Stimulated activated CD8-positive, alpha-beta memory T cell treated with anti-CD3 and anti-CD28 coated beads, Interleukin-2, amount 100 ng/mL, for 1 hour (primary cell): ENCODE measurements at regions not wholly inside any gene's neighbourhood (a gene's known extent, or its start where the extent isn't known, plus 50 kb on each side); places are given as distances from the start of the nearest gene placed in this dataset.

Source experiments
- DNase-seq, 2 donors: peaks; one replicate each; pipeline ENCODE4 v3.0.0-alpha.2; 2020; ENCODE audit warnings: low read depth in 2 of 2

DNA sequence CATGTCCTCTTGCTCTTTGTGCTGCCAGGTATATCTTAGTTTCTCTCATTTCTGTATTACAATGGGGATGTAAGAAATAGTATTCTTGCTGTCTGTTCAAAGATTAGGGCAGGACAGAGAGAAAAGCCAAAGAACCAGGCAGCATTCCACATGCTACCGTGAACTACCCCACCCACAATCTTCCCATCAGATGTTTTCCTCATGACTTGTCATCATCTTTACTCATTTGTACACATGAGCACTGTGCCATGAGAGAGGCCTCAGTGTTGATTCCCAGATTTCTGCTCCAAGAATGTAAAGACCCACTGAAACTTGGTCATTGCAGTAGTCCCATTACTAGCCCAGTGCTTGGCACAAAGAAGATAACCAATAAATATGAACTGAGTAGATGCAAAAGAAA lies 354.6 kb upstream of the RASGEF1B start:
- DNase-seq: no peak

DNA sequence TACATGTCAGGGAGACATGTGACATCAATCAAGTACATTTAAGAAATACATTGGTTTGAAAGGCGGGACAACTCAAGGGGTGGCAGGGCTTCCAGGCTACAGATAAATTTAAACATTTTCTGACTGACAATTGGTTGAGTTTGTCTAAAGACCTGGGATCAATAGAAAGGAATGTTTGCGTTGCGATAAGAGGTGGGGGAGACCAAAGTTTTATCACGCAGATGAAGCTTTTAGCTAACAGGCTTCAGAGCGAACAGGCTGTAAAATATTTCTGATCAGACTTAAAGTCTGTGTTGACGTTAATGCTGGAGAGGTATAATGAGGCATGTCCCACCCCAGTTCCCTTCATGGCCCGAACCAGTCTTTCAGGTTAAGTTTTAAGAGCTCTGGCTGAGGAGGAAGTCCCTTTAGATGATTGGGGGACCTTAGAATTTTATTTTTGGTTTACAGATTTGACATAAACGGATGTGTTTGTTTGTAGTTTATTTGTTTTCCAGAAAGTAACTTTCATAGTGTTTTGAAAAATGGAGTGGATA lies 346.7 kb upstream of the RASGEF1B start:
- DNase-seq: no peak

DNA sequence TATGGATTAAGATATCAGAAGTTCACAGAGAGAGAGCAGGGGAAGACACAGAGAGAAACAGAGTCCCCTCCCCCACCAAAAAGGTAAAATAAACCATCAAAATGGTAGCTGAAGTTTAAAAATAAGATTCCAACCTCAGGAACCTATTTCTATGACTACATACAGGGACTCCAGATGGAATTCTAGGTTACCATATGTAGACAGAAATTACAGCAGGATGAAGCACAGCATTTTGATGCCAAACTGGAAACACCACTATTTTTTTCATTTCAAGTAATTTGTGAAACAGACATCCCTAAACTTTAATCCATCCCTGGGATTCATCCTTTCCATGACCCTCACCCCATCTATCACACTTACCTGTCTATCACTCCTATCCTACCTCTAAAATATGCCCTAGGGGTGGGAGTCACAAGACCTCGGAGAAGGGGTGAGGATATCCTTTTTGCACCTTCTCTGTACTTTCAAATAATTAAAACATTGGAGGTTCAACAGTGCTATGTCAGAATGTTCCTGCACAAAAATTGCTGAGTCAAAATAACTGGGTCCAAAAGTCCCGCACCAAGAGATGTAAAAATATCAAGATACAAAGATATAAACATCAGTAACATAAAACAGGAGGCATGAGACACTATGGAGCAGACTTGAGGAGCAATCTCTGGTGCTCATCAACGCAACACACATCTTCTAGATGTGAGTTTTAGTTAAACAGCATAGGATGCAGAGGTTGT lies 344.5 kb upstream of the RASGEF1B start:
- no peak for DNase-seq

DNA sequence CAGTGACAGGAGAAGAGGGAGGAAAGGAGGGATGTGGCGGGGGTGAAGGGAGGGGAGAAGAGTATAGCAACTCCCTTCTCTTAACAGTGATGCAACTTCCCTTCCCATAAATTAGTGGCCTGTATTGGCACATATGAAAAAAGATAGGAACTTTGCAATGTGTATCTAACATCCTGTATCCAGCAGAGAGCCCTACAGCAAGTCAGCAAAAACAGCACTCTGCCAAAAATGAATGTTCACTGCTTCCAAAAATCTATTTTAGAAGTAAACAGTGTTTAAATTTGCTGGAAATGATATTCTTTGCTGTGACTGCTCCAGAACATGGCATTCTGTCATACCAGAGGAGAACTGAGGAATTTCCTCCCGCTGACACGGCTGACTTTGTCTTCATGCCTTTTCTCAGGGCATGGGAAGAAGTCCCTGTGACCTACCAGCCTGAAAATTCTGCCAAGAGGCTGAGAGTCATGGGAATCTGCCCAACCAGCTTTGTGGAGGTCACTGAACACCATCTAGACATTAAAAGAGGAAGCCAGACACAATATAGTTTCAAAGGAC lies 343.4 kb upstream of the RASGEF1B start:
- DNase-seq: no peak

DNA sequence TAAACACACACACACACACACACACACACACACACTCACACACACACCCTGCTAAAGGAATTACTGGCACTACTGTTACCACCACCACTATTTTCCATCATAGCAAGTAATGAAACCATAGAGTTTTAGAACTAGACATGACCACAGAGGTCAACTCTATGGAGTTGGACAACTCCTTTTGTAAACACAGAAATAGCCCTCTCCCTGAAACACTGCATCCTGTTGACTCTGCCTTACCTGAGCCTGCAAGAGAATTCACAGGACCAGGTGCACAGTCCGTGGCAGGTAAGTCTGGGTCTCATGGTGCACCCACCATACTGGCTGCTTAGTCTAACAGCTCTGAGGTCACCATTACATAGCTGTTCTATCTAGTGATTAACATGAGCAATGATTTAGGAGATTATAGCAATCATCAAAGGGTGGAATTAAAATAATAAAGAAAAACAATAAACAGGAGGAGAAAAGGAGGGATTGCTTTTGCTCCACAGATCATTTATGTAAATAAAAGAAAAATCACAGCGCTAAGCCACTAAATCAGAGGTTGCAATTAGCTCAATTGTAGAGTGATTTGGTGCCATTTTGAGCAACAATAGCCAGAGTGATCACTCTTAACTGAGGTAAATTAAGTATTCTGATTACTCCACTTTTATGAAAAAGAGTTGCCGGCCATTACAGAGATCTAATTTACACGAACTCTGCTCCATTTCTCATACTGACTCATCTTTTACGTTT lies 340.0 kb upstream of the RASGEF1B start:
- no peak for DNase-seq

DNA sequence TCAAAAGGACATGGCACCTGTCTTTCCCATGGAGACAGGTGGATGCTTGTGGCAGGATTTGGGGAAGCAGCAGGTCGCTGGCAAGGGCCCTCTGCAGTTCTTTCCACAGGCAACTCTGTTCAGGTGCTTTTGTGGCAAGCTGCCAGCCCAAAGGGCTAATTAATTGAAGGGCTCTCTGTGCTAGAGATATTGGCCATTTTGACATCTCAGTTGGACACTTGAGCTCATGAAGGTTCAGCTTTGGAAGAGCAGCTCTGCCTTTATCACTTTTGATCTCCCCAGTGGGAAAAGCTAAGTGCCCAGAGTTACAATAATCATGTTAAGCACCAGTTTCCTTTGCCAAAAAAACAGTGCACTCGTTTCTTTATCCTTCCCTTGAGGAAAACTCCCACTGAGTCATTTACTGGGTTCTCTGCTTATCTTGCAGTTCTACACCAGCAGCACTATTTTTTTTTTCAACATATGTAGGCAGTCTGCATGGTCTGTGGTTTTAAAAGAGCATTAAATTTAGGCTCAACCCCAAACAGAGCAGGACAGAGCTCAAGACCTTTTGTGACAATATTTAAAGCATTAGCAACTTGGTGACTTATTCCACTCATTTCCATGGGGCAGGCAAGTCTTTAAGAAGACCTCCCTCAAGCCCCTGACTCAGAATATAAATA lies 336.4 kb upstream of the RASGEF1B start:
- DNase-seq: no peak

DNA sequence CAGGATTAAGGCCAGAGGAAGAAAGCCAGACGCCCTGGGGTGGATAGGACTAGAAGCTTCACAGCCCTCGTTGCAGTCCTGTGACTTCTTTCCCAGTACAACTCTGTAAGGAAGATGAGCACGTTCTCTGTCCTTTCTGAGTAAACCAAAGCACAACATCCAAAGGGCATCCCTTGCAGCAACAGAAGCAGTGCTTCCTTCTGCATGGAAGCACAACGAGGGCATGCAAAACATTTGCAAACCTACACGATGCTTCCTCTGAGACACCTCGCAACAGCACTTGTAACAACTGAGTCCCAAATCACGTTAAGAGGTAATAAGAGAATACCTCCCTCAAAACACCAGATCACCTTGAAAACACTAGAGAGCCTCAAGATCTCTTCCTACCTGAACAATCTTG lies 335.7 kb upstream of the RASGEF1B start:
- no peak for DNase-seq

DNA sequence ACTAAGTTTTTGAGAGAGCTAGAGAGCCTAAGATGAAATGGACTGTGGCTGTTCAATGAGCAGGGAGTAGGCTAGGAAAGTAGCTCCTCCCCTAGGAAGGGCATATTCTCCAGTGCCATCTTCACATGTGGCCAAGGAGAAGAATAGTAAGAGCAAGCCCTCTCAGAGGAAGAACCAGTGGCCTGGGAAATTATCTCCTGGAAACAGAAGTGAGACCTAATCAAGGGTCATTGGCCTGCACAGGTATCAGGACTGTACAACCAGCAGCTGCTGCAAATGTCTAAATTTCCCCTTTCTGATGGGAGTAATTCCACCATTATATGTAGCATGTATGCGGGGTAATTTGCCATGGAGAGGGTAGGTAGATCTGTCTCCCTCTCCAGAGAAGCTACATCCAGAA lies 334.8 kb upstream of the RASGEF1B start:
- no peak for DNase-seq

DNA sequence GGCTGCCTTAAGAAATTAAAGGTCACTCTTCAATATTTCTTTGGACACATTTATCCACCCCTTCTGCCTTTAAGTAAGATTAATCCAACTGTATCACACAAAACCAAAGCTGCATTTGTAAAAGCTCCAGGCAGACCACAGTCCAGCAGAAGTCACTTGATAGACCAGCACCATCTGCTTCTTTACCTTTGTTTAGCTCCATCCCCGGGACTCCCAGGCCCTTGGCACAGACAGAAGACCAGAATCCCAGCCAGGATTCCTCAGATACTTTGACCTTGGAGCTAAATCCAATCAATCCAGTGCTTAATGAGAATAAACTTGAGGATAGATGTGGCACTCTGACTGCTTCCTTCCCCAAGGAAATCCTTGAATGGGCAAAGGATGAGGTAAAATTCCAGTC lies 333.1 kb upstream of the RASGEF1B start:
- DNase-seq: no peak

DNA sequence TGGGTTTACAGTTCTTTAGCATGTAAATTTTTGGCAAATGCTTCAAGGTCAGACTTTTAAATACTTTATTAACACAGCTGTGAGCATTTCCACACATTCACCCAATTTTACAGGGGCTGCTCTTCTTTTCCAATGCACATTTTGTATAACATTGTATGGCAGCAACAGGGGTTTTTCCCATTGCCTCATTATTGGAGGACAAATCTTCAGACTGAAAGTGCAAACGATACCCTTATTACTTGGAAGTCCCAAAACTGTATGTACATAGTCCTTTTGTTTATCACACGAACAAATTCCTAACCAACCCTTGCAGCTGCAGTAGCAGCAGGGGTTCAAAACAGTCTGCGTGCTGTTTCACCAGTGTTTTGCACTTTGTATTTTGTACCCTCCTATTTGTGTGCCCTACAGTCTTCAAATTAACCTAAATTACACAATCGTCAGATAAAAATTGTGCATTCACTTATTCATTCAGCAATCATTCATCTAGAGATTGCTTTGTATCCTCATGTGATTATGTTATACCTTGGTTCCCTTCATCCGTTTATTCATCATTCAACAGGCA lies 330.7 kb upstream of the RASGEF1B start:
- DNase-seq: no peak

DNA sequence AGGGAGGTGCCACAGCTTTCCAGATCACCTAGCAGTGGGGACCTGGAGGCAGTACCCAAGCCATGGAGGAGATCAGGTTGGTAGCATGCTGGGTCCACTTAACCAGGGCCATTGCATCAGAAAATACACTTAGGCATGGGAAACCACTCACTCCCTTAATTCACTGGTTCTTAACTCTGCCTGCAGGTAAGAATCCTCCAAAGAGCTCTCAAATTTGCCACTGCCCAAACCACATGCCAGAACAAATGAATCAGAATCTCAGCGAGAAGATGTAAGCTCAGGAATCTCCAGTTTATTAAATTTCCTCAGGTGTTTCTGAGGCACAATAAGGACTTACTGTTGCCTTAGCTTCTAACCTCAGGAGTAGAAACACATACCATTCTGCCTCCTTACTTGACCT lies 327.7 kb upstream of the RASGEF1B start:
- no peak for DNase-seq

DNA sequence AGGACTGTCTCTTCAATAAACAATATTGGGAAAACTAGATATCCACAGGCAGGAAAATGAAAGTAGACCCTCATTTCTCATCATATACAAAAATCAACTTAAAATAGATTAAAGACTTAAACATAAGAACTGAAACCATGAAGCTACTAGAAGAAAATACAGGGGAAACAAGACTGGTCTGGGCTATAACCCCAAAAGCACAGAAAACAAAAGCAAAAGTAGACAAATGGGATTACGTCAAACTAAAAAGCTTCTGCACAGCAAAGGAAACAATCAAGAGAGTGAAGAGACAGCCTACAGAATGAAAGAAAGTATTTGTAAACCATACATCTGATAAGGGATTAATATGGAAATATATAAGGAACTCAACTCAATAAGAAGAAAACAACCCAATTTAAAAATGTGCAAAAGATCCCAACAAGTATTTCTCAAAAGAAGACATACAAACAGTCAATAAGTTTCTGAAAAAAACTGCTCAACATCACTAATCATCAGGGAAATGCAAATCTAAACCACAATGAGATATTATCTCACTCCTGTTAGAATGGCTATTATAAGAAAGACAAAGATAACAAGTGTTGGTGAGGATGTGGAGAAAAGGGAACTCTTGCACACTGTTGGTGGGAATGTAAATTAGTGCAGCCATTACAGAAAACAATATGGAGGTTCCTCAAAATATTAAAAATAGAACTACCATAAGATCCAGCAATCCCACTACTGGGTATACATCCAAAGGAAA lies 325.3 kb upstream of the RASGEF1B start:
- no peak for DNase-seq

DNA sequence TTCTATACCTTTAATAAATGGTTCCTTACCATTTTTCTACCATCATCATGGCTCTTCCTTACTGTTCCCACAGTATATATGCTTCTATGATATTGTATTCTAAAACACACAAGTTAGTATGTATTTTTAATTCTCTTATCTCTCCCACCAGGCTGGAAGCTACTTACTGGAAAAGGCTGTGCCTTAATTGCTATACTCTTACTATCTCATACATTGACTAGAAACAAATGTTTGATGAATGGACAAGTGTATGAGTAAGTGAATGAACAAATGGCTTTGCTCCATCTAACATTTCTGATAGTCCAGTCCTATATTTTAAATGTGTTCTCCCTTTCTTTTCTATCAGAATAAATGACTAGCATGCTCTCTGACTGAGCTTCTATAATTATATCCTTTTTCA lies 320.8 kb upstream of the RASGEF1B start:
- DNase-seq: no peak

DNA sequence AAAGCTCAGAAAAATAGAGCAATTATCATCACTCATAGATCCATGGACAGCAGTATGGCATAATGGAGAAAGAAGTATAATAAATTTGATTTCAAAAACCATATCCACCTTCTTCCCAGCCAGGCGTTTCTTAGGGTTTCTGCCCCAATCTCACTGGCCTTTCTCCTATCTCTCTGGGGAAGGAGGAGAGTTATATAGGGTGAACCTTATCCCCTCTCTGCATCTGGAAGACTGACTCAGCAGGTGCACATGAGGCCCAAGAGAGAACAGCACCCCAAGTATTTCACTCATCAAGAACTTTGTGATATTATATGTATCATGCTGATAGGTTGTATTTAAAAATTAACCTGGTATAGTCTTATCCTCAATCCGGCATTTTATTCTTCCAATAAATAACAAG lies 318.8 kb upstream of the RASGEF1B start:
- no peak for DNase-seq

DNA sequence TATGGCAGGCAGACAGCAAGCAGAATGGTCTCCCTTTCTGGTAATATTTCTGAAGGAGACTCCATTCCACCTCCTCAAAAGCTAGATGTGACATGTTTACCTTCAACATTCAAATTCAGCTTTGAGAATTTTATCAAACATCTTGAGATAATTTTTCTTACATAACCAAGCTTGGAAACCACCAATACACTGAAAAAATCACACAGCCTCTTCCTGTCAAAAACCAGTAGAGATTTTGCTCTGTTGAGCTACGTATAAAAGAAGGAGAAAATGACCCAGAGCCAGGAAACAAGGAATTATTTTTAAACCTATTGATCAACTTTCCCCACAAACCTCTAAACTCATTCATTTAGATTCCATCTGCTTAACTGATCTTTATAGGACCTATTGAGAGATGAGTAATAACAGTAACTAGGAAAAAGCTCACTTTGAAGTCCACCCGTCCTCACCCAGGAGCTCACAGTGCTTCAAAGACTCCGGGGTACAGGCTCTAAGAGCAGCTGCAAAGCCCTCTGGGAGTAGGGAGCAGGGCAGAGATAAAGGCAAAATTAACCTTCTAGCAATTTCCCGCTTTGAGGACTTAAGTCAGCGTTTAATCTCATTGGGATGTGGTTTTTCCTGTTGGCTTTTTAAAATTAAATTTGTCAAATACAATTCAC lies 318.2 kb upstream of the RASGEF1B start:
- no peak for DNase-seq

DNA sequence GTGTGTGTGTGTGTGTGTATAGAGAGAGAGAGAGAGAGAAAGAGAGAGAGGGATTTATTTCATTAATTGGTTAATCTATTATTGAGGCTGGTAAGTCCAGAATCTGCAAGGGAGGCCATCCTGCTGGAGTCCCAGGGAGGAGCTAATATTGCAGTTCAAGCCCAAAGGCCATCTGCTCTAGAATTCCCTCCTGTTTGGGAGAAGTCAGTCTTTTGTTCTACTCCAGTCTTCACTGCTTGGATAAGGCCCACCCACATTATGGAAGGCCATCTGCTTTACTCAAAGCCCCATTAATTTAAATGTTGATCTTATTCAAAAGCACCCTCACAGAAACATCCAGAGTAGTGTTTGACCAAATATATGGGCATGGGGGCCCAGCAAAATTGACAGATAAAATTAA lies 317.5 kb upstream of the RASGEF1B start:
- DNase-seq: no peak

DNA sequence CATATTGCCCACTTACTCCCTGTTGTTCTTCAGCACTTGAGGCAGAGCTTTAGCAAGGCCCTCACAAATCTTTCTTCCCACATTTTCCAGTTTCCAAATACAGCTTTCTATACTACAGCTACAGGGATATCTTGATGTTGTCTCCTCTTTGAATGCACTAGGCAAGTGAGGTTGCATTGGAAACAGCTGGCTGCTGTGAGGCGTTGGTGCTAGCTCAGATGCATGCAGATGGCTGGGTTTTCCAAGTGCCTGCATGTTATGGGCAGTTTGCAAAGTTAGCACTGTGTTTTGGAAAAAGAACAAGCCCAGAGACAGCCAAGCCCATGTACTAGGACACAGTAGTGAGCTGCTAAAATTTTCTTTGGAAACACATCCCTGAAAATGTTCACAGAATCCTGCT lies 315.1 kb upstream of the RASGEF1B start:
- no peak for DNase-seq

DNA sequence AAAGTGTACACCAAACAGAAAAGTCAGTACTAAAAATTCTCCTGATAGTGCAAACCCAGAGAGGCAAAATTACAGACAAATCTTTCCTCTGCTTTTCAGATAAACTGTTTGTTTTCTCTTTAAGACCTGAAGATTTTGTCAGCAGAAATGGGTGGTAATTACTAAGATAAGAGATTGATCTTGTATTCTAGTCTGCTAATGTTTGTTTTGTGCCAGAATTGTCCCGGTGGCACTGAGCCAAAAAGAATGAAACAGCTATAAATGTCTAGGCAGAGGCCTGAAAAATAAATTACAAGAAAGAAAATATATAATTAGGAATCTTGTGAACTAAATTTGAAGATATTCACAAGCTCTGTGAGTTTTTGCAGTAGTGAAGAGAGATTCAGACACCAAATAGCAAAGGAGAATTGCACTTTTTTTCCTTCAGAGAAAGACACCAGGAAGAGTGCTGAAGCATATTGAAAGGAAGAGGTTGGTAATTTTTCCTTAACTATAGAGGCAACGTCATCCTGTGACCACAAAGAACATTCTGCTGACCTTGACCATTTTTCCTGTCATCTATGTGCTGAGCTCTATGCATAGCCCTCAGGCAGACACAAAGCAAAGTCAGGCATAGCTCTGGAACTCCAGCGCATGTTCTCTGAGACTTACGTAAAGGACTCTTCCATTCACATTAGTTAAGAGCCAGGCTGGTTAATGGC lies 314.5 kb upstream of the RASGEF1B start:
- no peak for DNase-seq

DNA sequence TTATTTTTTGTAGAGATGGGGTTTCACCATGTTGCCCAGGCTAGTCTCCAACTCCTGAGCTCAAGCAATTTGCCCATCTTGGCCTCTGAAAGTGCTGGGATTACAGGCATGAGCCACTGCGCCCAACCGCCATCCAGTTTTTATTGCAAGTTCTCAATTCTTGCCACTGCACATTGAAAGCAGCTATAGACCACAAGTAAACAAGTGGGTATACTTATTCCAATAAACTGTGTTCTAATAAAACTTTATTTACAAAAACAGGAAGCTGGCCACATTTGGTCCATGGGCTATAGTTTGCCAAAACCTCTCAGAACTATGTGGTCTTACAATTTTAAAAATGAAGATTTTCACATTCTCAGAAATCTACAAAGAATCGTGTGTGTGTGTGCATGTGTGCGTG lies 313.6 kb upstream of the RASGEF1B start:
- no peak for DNase-seq

DNA sequence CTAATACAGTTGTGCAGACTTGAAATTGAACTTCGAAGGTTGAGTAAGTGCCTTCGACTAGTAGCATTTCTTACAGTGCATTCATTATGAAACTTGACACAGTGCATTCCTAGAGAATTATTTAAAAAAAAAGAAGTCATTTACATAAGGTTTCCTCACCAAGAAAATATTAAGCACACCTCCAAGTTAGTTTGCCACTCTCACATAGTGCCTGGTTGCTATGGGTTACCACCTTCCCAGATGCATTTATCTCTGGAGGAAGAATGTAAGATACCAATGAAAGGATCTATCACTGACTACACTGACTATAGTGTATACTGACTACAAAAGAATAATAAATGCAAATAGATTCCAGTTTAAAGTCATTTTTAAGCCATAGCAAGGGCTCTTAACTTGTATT lies 311.9 kb upstream of the RASGEF1B start:
- no peak for DNase-seq
